ENCODE measurements at regions not wholly inside any gene's neighbourhood (a gene's known extent, or its start where the extent isn't known, plus 50 kb on each side); places are given as distances from the start of the nearest gene placed in this dataset.
A peak's percentile ranks its signal among the peaks of the same experiment; 100 is the strongest.

DNA sequence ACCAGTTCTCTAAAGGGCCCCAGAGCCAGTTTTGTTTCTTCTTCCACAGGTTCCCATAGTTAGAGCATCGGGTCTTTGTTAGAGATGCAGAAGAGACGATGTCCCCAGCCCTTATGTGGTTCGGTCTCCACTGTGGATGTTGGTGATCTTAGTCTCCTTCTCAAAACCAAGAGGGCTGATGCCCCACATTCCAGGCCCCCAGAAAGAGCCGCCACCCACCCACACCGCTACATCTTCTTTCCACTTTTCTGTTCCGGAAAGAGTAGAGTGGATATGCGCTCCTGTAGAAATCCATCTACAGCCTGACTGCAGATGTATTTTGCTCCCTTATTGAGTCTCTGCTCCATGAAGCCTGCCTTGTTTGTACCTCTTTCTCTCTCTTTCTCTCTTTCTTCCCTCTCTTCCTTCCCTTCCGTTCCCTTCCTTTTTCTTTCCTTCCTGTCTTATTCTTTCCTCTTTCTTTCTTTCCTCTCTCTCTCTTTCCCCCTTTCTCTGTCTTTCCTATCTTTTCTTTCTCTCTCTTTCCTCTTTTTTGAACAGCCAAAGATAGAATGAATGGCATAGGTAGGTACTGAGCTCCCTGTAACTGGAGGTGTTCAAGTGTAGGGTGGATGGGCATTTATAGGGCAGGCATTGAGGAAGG lies 224.3 kb downstream of the SEC14L1 start:
- no peak for DNase-seq (ENCODE audit: low read depth)

DNA sequence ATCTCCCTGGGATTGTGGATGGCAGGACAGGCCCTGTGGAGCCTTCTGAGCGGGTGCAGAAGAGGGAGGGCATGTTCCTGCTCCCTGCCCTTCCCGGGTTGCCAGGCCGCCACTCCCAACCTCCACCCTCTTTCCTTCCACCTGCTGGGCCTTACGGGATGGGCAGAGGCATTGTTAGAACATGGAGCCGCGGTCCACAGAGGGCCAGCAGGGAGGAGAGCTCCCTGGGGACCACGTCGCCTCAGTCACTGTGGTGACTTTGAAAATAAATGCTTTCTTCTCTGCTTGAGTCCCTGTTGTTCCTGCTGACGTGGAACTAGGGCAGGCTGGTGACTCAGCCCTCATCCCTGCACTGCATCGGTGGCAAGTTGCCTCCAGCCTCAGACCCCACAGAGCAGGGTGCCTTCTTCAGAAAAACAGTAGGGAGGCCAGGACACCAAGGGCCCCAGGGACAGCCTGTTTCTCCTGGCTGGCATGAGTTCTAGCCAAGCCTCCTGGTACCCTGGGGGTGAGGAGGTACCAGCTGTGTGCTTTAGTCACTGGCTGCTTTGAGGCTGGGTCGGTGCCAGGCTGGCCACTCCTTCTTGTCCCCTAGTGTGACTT lies 224.9 kb downstream of the SEC14L1 start:
- no peak for DNase-seq (ENCODE audit: low read depth)

DNA sequence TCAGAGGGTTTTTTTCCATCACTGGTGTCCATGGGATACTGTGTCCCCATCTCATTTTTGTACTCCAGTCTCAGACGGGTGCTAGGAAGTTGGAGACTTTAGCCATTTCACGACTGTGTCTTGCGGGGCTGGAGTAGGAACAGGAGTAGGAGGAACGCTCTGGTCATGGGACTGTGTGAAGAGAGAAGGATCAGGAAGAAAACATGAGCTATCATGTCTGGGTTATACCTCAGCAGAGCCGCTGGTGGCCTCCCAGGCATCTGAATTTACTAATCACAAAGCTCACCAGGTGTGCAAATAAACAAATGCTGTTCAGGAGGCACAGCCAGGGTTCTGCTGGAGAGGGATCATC lies 225.4 kb downstream of the SEC14L1 start:
- no peak for DNase-seq (ENCODE audit: low read depth)

DNA sequence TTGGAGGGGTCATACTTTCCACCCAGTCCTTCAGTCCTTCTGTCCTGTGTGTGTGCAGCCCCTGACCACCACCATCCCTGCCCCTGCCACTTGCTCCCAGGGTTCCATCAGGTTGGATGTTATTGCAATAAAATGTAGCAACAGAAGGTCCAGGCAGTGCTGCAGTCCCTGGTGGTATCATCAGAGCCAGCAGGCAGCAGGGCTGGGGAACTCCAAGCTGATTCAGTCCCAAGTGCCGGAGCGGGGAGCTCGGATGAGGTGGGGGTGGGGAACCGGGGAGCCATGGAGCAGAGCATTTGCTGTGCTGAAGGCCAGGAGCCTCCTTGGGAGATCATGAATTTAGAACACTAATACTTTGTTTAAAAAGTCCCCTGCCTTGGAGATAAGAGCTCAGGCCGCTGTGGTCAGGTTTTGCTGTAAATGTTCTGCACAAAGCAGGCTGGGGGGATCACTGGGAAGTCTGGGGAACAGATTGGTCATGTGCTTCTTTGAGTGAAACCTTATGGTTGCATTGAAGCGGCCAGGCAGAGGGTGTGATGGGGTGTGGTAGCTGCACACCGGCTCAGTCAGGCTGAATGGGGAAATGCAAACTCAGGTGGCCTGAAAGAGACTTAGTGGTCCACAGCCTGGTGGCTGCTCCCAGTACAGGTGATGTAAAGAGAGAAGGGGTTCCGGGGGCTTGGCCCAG lies 225.9 kb downstream of the SEC14L1 start:
- DNase-seq (ENCODE audit: low read depth) = no peak

DNA sequence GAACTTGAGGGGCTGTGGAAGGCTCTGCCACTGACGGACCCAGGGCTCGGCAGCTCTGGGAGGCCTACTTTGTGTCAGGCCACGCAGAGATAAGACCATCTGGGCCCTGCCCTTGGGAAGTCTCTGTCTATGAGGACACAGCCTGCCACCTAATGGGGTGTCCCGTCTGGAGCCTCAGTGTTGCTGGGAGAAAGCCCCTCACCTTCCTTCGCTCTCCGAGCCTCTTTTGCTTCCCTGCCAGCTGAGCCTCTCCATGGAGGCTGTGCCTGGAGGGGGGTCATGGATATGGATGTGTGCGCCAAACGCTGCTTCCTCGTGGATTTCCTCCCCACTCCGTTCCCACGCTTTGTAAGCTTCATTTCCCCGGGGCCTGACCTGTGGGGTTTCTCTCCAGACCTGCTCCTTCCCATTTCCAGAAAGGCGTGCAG lies 228.8 kb downstream of the SEC14L1 start:
- no peak for DNase-seq (ENCODE audit: low read depth)

DNA sequence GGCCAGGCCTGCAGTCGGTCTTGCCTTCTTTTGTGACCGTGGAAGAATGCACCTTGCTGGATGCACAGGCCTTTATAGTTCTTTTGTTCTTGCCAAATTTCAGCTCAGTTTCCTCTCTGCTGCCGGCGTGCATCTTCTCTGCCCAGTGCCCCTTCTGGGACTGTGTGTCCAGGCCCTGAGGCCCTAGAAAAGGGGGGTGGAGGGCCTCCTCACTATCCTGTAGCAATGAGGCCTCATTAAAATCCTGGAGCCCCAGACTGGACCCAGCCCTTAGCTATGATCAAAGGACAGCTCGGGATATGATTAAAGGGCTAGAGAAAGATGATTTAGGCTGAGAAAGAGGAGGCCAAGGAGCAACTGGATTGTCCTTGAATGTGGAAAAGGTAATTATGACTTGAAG lies 229.8 kb downstream of the SEC14L1 start:
- no peak for DNase-seq (ENCODE audit: low read depth)

DNA sequence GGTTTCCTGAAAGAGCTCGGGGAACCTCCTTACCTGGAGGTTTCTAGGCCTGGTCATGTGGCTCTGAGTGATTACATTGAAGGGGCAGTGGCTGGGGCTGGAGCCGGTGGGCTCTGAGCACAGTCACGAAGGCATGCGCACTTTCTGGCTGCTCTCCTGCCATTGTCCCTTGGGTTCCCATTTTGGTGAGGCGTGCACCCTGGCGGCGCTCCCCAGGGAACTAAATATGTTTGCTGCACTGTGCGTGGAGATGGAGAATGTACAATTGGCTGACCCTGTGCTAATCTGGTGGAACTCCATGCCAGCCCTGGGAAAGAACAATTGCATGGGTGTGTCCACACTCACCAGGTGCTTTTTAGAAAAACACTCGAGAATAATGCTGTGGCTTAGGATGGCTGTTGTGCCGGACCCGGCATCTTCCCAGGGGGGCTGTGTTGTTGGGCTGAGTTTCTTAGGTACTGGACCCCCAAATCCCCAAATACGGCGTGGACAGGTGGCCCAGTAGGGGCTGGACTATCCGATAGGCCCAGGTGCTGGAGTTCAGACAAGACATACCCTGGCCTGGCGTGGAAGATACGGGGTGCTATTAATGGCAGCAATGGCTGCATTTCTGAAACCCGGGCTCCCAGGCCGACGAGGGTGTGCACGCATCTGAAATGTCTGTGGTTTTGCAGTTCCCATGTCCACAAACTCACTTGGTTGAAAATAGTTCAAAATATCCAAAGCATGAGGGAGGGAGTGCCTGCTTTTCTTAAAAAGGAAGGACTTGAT lies 230.5 kb downstream of the SEC14L1 start:
- DNase-seq (ENCODE audit: low read depth) = no peak

DNA sequence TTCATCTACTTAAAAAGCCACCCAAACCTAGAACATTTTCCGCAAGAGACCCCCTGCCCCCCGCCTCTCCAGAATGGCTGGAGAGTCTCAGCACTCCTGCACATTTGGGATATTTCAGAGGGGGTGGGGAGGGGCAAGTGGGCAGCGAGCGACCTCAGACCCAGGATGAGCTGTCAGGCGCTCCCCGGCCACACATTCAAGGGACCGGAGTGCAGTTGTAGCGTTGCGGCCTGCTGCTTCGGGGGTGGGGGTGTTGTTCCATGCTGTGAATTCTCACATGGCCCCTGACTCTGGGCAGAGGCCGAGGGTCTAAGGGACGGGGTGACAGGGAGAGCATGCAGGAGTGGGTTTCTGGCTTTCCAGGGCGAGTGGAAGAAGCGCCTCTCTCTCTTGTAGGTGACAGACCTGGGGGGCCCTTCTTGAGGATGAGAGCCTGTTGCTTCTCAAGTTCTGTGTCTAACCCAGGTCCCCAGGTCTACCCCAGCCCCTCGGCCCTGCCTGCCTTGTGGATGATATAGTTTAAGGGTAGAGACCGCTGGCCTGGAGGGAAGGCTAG lies 231.2 kb downstream of the SEC14L1 start:
- DNase-seq (ENCODE audit: low read depth) = no peak

DNA sequence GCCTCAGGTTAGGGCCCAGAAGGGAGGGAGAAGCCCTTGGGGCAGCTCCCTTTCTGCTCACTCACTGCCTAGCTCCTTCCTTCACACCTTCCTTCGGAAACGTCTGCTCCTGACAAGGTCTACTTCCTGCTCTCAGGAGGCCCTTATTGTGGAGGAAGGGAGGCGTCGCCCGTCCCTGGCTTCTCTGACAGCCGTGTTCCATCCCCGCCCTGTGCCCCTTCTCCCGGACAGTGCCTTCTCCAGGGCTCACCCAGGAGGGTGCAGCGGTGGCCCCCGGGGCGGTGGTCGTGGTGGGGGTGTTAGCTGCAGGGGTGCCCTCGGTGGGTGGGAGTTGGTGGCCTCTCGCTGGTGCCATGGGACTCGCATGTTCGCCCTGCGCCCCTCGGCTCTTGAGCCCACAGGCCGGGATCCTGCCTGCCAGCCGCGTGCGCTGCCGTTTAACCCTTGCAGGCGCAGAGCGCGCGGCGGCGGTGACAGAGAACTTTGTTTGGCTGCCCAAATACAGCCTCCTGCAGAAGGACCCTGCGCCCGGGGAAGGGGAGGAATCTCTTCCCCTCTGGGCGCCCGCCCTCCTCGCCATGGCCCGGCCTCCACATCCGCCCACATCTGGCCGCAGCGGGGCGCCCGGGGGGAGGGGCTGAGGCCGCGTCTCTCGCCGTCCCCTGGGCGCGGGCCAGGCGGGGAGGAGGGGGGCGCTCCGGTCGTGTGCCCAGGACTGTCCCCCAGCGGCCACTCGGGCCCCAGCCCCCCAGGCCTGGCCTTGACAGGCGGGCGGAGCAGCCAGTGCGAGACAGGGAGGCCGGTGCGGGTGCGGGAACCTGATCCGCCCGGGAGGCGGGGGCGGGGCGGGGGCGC lies 231.9 kb downstream of the SEC14L1 start:
- peak; percentile 60 for DNase-seq (ENCODE audit: low read depth)

DNA sequence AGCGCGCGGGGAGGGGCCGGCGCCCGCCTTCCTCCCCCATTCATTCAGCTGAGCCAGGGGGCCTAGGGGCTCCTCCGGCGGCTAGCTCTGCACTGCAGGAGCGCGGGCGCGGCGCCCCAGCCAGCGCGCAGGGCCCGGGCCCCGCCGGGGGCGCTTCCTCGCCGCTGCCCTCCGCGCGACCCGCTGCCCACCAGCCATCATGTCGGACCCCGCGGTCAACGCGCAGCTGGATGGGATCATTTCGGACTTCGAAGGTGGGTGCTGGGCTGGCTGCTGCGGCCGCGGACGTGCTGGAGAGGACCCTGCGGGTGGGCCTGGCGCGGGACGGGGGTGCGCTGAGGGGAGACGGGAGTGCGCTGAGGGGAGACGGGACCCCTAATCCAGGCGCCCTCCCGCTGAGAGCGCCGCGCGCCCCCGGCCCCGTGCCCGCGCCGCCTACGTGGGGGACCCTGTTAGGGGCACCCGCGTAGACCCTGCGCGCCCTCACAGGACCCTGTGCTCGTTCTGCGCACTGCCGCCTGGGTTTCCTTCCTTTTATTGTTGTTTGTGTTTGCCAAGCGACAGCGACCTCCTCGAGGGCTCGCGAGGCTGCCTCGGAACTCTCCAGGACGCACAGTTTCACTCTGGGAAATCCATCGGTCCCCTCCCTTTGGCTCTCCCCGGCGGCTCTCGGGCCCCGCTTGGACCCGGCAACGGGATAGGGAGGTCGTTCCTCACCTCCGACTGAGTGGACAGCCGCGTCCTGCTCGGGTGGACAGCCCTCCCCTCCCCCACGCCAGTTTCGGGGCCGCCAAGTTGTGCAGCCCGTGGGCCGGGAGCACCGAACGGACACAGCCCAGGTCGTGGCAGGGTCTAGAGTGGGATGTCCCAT lies 232.8 kb downstream of the SEC14L1 start:
- no peak for DNase-seq (ENCODE audit: low read depth)

DNA sequence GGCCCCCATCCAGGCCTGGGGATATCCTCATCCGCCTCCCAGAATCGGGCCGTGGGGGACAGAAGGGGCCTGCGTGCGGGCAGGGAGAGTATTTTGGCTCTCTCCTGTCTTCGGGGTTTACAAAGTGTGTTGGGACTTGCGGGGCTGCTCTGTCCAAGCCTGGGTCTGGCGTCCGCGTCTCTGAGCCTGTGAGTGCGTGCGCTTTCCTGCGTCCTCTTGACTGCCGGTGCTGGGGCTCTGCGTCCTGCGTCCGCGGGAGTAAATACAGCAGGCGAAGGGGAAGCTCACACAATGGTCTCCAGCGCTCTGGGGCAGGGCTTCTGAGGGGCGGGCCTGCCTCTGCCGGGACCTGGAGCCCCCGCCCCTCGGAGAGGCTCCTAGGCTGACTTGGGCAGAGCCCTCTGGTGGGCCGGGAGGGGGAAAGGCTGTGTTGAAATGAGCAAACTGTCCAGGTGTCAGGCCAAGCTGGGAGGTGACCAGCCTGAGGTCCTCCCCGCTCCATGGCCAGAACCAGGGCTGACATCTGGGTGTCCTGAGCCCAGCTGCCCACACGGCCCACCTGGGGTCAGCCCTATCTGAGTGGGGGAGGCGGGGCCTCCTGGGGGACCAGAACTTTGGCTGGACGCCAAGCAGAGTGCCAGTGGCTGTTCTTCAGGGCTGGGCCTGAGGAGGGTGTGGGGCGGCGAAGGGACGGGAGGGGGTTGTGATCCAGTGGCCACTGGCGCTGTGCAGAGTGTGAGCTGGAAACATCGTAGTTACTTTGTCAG lies 233.6 kb downstream of the SEC14L1 start:
- peak; percentile 79 for DNase-seq (ENCODE audit: low read depth)

DNA sequence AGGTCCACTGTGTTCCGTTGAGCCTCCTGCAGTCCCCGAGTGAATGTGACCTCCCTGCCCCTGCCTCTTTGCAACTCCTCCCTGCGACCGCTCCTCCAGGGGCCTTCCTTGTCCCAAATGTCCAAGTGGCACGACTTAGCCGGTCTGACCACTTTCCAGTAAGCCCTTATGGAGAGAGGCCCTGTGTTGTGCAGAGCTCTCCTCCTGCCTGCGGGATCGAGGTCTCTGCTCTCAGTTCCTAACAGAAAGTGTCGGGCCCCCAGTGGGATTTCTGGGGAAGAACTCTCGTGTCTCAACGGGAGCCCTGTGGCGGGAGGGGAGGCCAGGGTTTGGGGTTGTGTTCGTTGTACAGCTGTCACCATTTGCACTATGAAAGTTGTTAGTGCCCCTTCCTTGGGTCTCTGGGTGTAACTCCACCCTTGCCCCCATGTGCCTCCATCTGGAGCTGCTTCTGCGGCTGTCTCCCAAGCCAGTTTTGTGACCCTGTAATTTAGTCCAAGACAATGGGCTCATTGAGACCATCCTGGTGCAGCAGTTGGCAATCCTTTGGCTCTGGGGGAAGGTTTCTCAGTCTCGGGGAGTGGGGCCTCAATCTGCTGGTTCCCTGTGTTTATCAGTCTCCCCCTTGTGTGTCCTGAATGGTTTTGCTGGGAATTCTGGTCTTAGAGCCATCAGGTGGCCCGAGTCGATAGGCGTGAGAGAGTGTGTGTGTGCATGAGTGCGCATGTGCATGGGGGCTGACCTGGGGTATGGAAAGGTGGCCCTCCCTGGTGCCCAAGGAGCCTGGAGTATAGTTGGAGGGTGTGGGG lies 234.5 kb downstream of the SEC14L1 start:
- no peak for DNase-seq (ENCODE audit: low read depth)

DNA sequence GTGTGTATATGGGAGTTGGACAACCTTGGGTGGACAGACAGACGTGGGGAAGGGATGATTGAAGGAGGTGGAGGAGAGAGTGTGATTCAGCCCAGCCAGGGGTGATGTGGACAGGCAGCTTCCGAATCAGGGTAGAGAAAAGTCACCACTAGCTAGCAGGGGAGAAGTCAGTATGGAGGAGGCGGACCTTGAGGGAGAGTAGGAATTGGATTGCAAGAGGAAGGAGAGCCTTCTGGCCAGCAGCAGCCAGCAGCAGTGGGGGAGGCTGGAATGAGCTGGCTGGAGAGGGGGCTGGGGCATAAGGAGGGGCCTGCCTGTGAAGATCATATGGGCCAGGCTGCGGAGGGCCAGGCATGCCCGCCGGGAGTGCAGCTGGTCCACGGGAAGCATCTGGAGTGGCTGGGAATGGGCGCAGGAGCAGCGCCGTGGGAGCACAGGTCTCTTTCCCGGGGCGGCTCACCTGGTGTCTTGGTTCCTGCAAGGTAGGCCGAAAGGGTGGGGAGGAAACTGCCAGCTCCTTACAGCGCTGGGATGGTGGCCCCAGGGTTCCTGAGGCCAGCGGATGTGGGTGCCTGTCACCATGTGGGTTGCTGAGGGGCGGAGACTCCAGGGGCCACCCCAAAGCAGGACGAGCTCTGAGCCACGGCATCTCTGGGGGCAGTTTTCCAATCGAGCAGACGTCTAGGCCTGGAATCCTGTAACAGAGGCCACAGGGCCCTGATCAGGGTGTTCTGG lies 235.3 kb downstream of the SEC14L1 start:
- peak; percentile 75 for DNase-seq (ENCODE audit: low read depth)

DNA sequence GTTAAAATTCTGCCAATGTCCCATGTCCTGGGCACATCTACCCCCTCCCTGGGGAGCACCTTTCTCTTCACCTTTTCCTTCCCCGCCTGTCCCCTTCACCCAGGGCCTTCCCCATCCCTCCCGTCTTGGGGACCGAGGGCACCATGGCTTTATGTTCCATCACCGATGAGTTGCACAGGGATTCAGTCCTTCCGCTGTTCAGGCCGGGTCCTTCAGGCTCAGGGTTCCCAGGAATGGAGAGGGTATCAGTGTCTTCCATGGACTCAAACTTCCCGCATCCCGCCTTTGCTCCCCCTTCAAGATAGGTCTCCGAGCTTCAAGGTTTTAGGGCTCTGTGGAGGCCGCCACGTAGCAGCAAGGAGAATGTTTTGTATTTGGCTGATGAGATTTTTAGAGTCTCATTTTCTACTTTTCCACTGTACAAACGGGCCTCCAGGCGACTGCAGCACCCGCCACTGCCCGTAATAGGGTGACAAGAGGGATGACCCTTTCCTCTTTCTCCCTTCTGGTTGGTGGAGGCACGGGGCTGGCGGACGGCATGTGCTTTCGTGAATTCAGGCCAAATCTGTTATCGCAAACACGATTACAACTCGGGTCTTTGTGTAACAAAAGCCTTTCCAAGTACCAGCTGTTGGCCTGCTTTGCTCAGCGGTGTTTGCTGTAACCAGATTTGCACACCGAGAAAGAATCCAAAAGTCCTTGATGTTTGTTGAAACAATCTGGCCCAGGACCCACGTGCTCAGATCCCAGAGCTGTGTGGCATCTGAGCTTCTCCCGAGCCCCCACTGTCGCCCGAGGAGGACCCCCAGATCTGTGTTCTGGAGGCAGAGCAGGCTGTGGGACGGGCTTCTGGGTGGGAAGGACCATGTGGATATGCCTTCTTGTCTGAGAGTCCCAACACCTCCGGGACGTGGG lies 236.3 kb downstream of the SEC14L1 start:
- DNase-seq (ENCODE audit: low read depth) = no peak

DNA sequence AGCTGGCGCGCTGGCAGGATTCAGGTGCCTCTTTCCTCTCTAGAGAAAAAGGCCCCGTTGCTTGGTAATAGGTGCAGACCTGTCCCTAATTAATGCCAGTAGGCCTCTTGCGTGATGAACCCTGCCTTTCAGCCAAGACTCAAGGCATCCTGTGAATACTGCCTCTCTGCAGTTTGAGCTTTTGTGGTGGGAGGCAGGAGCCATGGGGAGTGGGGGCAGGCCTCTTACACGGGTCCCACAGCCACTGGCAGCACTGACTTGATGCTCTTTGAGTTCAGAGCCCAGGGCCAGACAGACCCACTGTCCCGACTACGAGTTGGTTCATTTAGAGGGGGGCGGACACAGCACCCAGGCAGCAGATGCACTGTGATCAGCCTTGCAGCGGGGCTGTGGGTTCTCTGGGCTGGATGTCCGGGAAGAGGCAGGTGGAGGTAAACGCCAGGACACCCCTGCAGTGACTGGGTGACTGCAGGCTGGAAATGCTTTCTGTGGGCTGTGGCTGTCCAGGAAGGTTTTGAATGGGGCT lies 237.0 kb downstream of the SEC14L1 start:
- DNase-seq (ENCODE audit: low read depth) = no peak

DNA sequence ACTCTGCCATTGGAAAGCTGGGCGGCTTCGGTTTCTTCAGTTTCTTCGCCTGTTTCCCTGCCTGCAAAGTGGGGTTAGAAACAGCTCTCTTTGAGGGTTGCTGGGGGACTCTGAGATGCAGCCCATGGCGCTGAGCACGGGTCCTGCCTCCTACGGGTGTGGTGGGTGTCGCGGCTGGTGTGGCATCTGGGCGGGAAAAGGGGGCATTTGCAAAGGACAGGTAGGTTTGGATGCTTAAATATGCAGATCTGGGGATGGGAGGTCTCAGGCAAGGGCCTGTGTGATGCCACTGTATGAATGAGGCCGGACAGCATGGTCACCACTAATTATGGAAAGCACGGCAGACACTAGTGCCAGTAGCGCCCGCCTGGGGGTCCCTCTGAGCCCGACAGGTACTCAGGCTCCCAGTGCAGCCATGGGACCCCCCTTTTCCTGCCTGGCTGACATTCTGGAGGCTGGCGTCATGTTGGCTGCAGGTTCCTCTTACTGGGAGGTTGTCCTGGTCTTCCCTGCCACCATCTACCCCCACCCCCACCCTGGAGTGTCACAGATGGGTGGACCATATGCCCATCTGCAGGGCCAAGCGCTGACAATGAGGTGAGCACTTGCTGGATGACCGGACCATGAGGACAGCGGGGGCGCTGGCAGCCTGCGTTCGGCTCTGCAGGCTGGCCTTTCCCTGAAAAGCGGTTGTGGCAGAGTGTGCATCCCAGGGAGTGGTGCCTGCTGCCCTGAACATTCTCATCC lies 237.7 kb downstream of the SEC14L1 start:
- no peak for DNase-seq (ENCODE audit: low read depth)

Data from activated T-cell treated with anti-CD3 and anti-CD28 coated beads for 48 hours (primary cell).